HG02943 (cell line): ENCODE measurements at regions not wholly inside any gene's neighbourhood (a gene's known extent, or its start where the extent isn't known, plus 50 kb on each side); places are given as distances from the start of the nearest gene placed in this dataset.
A peak's percentile ranks its signal among the peaks of the same experiment; 100 is the strongest.
"Not testable (repeated sequence)": the region's sequence is repeated elsewhere in the genome, so short reads cannot be mapped to it uniquely, and the experiment has no call there.

ENCODE experiments used
- ATAC-seq: cut with Tn5 transposase; IDR thresholded peaks from one replicate; pipeline ENCODE4 v1.9.1; 2021; ENCODE audit warnings: mild to moderate bottlenecking, low read depth, moderate library complexity; ENCODE audit not compliant: unreplicated experiment

DNA sequence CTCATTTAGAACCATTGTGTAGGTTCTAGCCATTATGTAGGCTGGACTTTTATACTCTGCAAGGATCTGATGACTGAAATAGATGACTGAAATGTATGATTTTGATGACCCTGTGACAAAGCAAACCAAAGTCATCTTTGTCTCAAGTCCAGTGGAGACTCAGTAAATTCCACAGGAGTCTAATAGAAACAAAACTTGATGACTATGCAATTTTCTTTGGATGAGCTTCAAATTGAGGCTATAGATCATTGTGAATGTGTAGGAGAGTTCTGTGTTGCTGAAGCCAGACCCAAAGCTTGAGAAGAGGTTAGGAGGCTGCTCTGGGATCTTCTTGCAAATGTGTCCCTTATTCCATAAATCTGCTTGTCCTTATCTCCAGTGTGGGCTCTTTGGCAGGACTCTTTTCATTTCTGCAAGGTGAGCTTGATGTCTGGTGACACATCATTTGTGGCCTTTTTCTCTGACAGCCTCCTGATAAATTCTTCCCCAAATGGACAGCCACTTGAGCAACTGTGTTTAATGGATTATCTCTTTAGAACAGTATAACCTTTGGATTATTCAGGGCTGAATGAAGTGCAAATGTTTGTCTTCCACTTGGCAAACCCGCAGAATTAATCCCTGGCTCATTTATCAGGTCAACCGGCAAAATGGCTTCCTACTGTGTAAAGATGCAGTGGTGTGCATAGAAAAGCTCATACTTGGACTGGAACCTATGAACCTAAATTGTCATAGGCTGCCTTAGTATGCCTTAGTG lies 235.1 kb upstream of the ANKH start:
- no peak for ATAC-seq

- peak; percentile 91 for ATAC-seq
These were observed 234.3 kb upstream of the ANKH start for GRCh38 chr5:15105799-15106393.

- ATAC-seq: no peak
These were observed 232.3 kb upstream of the ANKH start for GRCh38 chr5:15103864-15104263.

DNA sequence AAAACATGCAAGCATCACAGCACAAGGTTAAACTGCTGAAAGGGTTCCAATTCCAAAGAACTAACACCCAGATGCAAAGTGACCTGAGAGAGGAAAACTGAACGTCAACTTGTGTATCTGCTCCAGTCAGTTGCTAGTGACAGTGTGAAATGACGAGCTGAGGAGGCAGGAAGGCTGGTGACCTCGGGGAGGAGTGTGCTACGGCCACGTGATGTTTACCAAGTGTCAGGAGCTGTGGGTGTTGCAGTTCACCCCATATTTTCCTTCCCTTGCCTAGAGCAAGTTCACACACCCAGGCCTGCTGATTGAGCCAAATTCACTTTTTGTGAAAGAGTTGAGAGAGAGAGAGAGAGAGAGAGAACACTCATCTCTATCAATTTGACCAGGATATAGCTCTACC lies 231.6 kb upstream of the ANKH start:
- no peak for ATAC-seq

DNA sequence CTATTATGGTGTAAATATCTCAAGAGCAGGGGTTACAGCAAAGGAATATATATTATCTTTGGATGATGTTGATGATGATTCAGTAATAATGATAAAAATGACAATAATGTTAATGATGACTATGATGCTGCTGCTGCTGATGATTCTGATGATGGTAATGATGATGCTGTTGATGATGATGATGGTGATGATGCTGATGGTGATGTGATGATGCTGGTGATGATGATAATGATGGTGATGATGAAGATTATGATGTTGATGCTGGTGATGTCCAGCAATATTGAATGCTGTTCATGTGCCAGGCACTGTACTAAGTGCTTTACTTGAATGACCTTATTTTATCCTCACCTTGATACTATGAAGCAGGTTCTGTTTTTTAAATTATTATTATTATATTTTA lies 226.0 kb upstream of the ANKH start:
- no peak for ATAC-seq

- not testable (repeated sequence) for ATAC-seq
These were observed 225.1 kb upstream of the ANKH start for GRCh38 chr5:15096686-15097085.

- no peak for ATAC-seq
These were observed 221.2 kb upstream of the ANKH start for GRCh38 chr5:15092801-15093200.

GRCh38 chr5:15085671-15086070 lies 214.1 kb upstream of the ANKH start:
- no peak for ATAC-seq

DNA sequence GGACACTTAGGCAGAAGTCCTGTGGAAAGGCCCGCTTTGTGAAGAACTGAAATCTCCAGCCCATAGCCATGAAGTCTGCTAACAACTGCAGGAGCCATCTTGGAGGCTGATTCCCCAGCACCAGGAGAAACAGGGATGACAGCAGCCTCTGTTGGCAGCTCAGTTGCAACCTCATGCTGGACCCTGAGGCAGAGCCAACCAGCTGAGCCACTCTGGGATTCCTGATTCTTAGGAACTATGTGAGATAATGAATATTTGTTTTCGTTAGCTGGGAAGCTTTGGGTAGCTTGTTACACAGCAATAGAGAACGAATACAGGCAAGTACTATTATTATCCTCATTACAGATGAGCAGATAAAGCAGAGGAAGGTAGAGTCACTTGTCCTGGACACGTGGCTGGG lies 210.5 kb upstream of the ANKH start:
- no peak for ATAC-seq

DNA sequence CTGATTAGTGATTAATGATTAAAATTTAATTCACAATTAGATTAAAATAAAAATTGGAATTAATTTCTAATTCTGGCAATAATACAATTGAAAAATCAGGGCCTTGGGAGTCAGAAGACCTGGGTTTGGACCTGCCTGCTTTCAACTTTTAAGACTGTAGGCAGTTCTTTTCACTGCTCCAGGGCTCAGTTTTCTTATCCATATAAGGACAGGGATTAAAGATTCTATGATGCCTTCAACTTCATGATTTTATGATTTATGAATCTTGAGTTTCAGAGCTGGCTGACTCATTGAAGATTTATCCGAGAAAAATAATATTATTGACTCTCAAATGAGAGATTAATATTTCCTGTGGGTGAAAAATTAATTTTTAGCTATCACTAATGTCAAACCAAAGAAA lies 208.6 kb upstream of the ANKH start:
- ATAC-seq: no peak

GRCh38 chr5:15079566-15079965 lies 208.0 kb upstream of the ANKH start:
- ATAC-seq: no peak

DNA sequence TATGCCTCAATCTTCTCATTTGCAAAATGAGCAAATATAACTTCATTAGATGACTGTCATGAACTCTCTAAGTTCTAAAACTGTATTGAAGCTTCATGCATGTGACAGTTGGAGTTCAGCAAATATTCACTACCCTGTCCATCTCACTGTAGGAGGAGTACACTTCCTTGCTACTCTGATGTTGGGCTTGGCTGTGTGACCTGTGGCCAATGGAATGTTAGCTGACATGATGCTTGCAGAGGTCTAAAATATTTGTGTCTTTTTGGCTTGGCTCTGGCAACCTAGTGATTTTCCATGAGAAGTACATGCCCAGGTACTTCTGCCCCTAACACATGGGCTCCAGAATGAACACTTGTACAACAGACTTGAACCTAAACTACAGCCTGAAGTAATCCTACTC lies 203.1 kb upstream of the ANKH start:
- no peak for ATAC-seq

DNA sequence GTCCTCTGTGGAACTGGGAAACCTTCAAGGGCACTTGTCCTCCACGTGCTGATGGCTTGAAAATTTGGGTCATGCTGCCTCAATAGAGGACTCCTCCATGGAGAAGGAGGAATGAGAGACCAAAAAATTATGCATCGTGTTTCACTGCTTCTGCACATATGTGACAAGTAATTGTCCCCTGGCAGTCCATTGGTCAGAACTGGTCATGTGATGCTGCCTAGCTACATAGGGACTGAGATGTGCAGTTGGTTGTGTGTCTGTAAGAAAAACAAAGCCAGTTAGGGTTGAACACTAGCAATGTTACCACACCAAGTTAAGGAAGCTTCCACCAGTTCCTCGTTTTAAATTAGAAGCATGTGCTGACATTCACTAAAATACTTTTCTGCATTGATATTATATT lies 201.9 kb upstream of the ANKH start:
- ATAC-seq: no peak

DNA sequence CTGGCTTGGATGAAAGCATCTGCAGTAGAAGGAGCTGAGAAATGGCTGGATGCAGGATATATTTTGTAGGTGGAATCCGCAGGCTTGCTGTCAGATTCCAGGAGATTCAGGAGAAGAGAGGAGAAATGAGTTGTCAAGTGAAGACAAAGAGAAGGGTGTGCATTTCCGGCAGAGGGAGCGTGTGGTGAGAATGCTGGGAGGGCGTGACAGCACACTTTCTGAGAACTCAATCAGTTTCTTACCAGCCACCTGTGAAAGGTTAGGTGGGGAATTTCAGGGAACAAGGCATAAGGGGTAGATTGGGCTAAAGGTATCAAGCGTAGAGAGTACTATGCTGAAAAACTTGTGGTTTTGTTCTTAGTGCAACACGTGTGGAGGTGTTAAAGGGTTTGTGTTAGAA lies 199.3 kb upstream of the ANKH start:
- no peak for ATAC-seq

- ATAC-seq: no peak
These were observed 197.9 kb upstream of the ANKH start for GRCh38 chr5:15069407-15069905.

GRCh38 chr5:15065091-15065490 lies 193.5 kb upstream of the ANKH start:
- no peak for ATAC-seq

DNA sequence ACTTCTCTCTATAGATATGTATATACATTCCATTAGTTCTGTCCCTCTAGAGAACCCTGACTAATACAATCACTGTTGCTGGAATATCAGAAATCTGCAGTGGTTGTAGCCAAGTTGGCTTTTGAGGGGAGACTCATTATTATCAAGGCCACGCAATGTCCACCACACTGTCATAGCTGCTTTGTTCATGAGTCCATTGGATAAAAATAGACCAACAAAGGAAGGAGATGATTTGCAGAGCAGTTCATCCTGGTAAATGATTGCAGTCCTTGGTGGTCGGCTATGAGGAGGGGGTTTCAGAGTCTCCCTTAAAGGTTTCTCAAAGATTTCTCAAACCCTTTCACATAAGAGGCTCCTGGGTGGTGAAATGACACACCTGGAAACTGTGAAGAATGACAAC lies 192.8 kb upstream of the ANKH start:
- no peak for ATAC-seq

DNA sequence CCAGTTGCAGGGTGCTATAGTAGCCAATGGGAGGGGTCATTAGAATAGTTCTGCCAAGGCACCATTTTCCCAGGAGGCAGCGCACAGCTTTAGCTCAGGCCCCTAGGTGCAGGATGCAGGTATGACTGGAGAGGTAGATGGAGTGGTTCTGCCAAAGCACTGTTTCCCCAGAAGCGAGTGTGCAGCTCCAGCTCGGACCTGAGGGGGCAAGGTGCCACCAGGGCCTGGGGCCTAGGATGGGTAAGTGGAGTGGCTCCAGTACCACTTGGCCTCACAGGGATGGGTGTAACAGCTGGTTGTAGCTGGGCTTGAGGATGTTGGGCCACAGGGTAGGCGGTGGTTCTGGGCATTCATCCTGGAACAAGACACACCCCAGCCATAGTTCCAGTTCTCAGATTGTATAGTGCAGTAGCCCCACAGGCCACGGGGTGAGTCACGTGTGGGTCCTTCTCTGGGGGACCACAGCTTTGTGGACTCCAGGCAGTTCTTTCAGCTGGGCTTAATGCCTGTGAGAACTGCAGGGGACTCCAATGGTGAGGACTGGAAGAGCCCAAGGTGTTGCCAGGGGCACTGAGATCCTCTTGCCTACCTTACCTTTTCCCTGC lies 185.5 kb upstream of the ANKH start:
- no peak for ATAC-seq

GRCh38 chr5:15044521-15044920 lies 172.9 kb upstream of the ANKH start:
- ATAC-seq: no peak

GRCh38 chr5:15037247-15037908 lies 165.8 kb upstream of the ANKH start:
- ATAC-seq: no peak

DNA sequence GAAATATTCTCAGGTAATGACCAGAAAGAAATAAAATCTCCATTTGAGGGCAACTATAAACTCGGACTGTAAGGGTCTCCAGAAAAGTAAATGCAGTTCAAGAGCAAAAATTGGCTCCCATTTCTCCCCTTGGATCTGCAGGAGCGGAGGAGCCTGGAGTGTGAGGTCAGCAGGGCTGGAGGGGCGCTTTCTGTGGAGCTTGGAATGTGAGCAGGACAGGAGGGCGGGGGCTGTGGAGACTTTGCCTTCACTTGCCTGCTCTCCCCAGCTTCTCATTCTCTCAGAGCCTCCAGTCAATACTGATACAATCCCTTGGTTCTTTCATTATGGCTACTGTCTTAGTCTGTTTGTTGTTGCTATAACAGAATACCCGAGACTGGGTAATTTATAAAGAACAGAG lies 162.8 kb upstream of the ANKH start:
- ATAC-seq: no peak
